Stimulated activated CD4-positive, alpha-beta T cell treated with anti-CD3 and anti-CD28 coated beads, Interleukin-1b, Interleukin-23, amount 100 ng/mL, for 48 hours (primary cell): ENCODE measurements at regions not wholly inside any gene's neighbourhood (a gene's known extent, or its start where the extent isn't known, plus 50 kb on each side); places are given as distances from the start of the nearest gene placed in this dataset.
"Not testable (repeated sequence)": the region's sequence is repeated elsewhere in the genome, so short reads cannot be mapped to it uniquely, and the experiment has no call there.

ENCODE experiments used
- DNase-seq: peaks from one replicate; pipeline ENCODE4 v3.0.0-alpha.2; 2020

DNA sequence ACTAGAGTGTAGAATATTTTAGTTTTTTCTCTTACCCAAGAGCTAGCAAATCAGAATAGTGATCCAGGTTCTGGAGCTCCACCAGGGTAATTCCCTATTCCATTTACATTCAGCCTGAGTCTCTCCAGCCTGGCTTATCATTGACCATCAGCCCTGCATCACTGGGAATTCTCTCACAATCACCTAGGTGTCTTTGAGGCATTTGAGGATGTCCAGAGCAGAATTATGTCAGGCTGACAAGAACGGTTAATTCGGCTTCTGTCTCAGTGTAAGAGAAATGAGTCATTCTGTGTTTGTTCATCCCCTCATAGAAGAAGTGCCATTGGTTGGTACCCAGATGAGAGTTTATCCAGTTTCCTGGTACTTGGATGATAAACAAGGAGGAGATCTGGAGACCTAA lies 180.5 kb downstream of the ZNF737 start:
- DNase-seq, result no peak

DNA sequence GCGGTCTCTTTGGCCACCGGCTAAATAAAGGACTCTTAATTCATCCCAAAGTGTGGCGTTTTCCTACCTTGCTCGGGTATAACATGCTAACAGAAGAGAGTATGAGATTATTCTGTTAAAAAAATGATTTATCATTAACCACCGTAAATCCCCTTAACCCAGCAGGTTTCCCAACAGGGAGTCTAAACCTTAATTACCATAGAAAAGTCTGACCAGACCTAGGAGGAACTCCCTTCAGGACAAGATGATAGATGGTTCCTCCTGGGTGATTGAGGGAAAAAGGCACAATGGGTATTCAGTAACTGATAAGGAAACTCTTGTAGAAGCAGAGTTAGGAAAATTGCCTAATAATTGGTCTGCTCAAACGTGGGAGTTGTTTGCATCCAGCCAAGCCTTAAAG lies 193.7 kb downstream of the ZNF737 start:
- DNase-seq, result no peak

DNA sequence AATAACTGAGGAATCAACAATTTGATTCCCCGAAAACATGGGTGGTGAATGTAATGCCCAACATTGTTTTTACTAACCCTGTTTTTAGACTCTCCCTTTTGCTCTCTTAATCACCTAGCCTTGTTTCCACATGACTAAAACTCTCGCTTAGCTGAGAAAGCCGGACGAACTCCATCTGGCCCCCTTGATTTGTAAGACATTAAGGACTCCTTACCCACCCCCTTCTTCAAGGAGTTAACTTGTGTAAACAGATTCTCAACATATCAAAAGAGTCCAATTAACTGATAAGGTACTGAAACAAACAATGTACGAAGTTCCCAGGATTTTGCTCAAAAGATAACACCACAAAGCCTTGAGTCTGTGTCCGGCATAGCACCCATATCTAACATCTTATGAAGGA lies 194.3 kb downstream of the ZNF737 start:
- not testable (repeated sequence) for DNase-seq

DNA sequence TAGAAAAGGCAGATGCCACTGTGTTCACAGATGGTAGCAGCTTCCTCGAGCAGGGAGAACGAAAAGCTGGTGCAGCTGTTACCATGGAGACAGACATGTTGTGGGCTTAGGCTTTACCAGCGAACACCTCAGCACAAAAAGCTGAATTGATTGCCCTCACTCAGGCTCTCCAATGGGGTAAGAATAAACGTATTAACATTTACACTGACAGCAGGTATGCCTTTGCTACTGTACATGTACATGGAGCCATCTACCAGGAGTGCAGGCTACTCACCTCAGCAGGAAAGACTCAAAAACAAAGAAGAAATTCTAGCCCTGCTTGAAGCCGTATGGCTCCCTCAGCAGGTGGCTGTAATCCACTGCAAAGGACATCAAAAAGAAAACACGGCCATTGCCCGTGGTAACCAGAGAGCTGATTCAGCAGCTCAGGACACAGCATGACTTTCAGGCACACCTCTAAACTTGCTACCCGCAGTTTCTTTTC lies 197.7 kb downstream of the ZNF737 start:
- no peak for DNase-seq

DNA sequence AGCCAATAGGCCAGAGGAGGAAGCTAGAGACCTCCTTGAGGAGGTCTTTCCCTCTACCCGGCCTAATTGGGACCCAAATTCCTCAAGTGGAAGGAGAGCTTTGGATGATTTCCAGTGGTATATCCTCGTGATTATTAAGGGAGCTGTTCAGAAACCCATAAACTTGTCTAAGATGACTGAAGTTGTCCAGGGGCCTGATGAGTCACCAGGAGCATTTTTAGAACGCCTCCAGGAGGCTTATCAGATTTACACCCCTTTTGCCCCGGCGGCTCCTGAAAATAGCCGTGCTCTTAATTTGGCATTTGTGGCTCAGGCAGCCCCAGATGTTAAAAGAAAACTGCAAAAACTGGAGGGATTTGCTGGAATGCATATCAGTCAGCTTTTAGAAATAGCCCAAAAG lies 198.1 kb downstream of the ZNF486 start:
- no peak for DNase-seq

DNA sequence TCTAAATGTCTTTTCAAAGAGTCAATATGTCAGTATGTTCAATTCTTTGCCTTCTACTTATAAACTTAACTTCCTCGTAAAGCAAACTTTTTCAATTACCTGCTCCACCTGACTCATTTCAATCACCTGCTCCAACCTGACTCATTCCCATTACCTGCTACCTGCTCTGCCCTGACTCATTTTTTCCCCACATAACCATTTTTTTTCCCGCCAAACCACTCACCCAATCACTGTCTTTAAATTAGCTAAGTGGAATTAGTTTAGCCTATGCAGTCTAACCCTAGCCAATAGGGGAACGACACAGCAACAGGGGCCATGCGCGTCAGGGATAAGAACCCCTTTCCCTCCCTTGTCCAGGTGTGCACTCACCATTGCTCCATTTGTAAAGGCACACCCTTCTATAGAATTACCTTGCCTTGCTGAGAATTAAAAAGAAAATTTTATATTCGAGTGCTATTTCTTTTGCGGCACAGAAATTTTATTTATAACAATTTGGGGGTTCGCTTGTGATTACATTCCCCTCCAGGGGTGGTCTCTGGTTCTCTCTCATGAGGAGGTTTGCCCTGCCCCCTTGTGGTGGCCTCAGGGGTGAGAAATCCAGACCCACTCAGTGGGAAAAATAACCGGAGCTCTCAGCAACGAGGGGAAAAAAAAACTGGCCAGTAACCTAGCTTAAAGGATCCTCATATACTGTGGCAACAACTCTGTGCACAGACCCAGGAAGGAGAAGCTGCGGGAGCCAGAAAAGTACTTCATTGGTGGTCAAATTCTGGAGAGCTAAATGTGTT lies 193.1 kb downstream of the ZNF486 start:
- no peak for DNase-seq

DNA sequence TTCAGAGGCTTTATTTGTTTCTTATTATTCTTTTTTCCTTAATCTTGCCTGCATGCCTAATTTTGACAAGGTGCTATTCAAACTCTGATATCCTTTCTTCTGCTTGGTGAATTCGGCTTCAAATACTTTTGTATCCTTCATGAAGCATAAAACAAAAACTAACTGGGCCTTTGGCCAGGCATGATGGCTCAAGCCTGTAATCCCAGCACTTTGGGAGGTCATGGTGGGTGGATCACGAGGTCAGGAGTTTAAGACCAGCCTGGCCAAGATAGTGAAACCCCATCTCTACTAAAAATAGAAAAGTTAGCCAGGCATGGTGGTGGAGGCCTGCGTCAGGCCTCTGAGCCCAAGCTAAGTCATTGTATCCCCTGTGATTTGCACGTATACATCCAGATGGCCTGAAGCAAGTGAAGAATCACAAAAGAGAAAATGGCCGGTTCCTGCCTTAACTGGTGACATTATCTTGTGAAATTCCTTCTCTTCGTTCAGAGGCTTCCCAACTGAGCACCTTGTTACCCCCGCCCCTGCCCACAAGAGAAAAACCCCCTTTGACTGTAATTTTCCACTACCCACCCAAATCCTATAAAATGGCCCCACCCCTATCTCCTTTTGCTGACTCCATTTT lies 191.9 kb downstream of the ZNF486 start:
- DNase-seq, result not testable (repeated sequence)

DNA sequence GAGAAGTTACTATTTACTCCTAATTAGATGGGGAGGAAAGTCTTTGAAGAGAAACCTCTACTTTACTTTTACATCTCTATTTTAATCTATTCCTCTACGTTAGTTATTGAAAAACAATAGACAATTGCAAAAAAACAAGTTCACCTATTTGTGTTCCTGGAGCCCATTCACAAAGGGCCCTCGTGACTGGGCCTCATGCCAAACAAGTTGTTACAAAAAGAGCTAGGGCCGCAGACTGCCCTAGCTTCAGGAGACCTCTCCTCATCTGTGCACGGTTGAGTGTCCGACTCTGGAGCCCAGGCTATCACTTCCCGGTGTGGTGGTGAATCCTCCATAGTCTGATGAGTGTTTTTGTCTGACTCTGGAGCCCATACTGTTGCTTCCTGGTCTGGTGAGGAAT lies 190.9 kb downstream of the ZNF486 start:
- no peak for DNase-seq

DNA sequence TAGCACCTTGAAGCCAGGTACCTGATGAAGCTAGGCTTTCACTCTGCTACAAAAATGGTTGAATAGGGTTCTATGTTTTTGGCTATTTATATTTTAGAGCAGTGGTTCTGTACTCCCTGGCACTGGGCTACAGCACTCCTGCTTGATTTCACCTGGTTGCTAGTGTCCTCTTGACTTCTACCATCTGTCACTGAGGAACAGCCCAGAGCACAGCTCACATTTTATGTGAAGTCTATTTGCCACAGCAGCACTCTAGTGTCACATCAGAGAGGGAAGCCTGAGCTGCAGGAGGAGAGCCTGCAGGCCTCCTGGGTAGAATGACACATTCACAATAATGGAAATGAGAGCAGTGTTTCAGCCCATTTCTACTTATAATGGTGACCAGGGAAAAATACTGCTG lies 184.2 kb downstream of the ZNF486 start:
- no peak for DNase-seq

DNA sequence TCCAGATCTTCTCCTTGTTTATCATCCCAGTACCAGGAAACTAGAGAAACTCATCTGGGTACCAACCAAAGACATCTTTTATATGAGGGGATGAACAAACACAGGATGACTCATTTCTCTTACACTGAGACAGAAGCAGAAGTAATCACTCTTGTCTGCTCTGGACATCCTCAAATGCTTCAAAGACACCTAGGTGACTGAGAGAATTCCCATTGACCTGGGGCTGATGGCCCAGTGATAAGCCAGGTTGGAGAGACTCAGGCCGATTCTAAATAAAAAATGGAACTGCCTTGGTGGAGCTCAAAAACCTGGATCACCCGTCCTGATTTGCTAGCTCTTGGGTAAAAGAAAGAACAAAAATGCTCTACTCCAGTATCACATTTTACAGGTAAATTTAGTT lies 182.2 kb downstream of the ZNF486 start:
- no peak for DNase-seq

DNA sequence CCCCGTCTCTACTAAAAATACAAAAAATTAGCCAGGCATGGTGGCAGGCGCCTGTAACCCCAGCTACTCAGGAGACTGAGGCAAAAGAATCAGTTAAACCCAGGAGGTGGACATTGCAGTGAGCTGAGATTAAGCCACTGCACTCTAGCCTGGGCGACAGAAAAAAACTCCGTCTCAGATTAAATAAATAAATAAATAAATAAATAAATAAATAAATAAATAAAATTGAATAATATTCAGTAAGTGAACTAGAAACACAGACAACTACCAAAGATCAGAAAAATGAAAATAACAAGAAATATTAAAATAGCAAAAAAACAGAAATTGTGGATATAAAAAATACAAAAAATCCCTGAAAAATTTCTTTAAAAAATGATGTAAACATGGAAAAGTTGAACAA lies 172.4 kb downstream of the ZNF486 start:
- no peak for DNase-seq

DNA sequence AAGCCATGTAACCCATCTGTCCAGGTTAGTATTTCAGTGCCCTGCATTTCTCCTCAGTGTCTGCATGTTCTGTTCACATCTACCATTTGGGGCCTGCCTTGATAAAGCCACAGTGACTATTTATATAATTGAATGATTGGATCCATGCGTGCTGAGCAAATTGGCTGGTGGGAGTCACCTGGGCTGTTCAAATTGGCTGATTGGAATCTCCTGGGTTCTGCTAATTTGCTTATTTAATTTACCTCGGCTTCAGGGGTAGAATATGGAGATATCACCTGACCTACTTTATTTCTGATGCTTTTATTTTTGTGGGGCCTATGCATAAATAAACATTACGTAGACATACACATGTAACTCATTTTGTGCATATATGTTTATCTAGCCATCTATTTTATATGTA lies 167.7 kb downstream of the ZNF486 start:
- DNase-seq, result no peak

DNA sequence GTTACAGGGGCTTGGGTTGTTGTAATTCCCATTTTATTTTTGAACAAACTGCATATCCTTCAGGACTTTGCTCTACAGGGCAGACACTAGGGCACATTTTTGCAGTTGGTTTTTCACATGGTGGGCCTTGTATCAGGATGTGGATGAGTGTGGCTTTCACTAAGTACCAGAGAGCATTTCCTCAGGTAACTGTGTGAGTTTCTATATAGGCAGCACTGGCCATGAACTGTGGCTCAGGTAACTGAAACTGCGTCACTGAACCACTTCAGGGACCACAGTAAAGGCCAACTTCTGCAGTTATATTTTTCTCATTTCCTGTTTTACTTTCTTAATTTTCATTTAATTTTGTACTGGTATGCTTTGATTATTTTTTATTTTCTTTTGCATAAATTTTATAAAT lies 166.5 kb downstream of the ZNF486 start:
- DNase-seq, result no peak

DNA sequence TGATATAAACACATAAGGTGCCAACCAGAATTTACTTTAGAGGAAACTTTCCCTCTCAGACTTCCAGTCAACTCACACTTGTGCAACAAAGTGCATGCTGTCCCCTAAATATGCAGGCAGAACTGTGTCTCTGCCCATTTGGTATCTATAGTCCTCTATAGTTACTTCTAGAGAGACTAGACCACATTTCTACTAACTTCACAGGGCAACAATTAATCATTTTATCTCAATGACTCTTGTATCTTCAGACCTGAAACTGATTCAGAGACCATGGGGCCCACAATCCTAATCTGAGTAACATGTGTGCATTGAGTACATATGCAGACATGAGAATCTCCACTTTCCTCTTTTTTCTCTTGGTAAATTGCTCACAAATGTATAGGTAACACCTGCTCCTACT lies 158.1 kb downstream of the ZNF486 start:
- DNase-seq, result peak; percentile 5

DNA sequence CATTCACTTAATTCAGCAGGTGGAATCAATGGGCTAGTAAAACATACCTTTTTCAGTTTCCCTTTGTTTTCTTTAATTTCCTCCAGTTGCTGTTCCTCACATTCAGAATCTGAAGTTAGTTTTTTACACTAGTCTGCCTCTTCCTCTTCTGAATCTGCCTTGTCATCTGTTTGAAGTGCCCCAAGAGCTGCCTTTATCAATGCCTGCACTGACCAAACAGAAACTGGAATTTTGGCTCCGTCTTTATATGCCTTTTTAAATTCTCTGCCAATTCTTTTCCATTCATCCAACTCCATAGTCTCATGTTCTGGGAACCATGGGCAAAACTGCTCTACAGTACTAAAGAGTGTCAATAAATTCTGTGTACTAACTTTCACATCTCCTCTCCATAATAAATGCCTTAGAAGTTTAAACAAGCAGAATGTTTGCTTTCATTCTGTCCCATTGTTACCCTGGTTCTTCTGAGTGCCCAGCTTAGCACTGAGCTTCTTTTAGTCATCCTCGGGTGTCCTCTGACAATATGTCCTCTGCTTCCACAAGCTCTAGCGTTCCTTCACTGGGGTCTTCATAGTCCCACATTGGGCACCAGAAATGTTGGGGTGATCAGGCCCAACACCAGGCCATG lies 154.2 kb downstream of the ZNF486 start:
- DNase-seq, result no peak

DNA sequence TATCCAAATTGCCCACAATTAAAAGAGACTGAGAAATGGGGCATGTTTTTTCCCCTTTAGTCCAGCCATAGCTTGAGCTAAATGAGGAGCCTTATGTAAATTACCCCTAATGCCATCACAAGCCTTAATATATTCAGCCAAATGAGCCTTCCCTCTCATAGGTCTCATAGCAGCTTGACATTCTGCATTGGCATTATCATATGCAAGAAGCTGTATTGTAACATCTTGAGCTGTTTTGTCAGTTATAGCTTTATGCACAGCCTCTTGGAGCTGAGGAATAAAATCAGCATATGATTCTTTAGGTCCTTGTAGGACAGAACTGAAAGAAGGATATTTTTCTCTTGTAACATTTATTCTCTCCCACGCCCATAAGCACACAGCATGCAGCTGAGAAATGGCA lies 153.2 kb downstream of the ZNF486 start:
- DNase-seq, result no peak

DNA sequence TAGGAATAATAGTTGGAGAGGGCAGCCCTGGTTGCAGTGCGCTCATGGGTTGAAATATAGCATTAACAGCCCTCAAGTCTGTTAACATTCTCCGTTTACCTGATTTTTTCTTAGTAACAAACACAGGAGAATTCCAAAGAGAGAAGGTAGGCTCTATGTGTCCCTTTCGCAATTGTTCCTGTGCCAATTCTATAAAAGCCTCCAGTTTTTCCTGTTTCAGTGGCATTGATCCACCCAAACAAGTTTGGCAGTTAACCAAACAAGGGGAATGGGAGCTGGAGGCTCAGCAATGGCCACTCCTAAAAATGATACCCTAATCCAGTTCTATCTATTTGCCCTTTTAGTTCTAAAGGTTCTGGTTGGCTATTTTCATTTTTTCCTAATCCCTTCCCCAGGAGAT lies 151.6 kb downstream of the ZNF486 start:
- no peak for DNase-seq

DNA sequence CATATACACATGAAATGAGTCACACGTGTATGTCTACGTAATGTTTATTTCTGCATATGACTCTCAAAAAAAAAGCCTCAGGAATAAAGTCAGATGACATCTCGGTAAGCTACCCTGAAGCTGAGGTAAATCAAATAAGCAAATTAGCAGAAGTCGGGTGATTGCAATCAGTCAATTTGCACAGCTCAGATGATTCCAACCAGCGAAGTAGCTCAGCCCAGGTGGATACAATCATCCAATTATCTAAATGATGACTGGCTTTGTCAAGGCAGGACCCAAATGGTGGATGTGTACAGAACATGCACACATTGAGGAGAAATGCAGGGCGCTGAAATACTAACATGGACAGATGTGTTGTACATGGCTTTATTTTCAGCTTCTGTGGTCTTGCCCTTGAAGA lies 148.5 kb downstream of the ZNF486 start:
- DNase-seq, result no peak

DNA sequence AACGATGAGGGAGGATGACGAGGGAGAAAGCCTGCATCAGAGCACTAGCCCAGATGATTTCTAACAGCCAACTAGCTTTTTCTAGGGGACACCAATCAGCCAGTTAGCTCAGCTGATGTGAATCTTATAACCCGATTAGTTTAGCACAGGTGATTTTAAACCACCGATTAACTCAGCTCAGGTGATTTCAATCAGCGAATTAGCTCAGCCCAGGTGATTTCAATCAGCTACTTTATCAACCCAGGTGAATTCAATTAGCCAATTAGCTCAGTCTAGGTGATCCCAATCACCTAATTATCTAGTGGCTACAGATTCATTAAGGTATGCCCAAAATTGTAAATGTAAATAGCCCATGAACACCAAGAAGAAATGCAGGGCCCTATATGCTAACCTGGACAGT lies 146.9 kb downstream of the ZNF486 start:
- no peak for DNase-seq

DNA sequence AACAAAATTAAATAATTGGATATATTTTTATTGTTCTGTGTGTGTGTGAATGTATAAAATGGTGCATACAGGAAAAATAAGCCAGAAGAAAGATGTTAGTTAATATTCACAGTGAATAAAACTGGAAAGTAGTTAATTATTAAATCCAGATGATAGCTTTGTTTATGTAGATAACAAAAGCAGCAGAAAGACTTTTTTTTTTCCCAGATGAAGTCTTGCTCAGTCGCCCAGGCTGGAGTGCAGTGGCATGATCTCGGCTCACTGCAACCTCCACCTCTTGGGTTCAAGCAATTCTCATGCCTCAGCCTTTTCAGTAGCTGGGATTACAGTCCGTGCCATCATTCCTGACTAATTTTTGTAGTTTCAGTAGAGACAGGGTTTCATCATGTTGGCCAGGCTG lies 140.1 kb downstream of the ZNF486 start:
- no peak for DNase-seq

DNA sequence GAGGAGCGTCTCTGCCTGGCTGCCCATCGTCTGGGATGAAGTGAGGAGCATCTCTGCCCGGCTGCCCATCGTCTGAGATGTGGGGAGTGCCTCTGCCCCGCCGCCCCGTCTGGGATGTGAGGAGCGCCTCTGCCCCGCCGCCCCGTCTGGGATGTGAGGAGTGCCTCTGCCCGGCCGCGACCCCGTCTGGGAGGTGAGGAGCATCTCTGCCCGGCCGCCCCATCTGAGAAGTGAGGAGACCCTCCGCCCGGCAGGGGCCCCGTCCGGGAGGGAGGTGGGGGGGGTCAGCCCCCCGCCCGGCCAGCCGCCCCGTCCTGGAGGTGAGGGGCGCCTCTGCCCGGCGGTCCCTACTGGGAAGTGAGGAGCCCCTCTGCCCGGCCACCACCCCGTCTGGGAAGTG lies 129.3 kb downstream of the ZNF486 start:
- DNase-seq, result not testable (repeated sequence)

DNA sequence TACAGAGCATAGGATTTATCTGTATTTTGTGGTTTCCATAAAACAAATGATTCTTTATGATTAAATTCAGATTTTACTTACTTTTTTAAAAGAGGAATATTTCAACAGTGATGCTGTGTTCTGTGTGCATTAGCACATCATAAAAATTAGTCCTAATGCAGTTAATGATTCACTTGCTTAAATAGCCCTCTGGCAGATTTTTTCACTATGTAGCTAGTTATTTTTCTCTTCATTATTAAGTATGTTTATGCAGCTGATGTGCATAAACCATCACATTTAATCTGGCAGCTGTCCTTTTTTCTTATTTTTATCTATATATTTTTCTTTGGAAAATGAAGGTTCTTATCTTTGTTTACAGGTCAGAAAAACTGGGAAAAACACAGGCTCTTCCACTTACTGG lies 127.2 kb downstream of the ZNF486 start:
- DNase-seq, result no peak

DNA sequence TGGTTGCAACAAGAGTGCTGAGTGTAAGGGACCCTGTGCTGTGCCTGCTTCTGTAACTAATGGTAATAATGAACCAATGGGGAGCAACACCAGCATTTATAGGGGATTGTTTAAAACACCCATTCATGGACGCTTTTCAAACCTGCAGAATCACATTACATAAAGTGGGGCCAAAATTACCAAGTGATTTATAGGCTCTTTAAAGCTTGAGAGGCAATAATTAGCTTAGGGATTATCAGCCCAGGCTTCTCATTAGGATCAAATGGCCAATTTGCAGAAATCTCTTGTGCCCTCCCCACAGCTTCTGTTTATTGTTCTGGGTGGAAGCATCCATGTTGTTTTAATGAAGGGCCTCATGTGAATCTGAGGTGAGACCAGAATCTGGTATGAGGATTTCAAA lies 125.5 kb downstream of the ZNF486 start:
- not testable (repeated sequence) for DNase-seq

DNA sequence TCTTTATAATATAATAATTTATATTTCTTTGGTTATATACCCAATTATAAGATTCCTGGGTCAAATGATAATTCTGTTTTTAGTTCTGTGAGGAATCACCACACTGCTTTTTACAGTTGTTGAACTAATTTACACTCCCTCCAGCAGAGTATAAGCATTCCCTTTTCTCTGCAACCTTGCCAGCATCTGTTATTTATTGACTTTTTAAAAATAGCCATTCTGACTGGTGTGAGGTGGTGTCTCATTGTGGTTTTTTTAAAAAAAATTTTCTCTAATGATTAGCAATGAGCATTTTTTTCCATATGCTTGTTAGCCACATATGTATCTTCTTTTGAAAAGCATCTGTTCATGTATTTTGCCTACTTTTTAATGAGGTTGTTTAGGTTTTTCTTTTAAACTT lies 122.2 kb downstream of the ZNF486 start:
- no peak for DNase-seq
